Stimulated activated CD4-positive, alpha-beta T cell treated with anti-CD3 and anti-CD28 coated beads, Interleukin-4, amount 100 ng/mL, for 1 hour (primary cell): ENCODE measurements at regions not wholly inside any gene's neighbourhood (a gene's known extent, or its start where the extent isn't known, plus 50 kb on each side); places are given as distances from the start of the nearest gene placed in this dataset.

ENCODE experiments used
- DNase-seq: peaks from one replicate; pipeline ENCODE4 v3.0.0-alpha.2; 2020

GRCh38 chr4:178633263-178633662, 1191.0 kb upstream of the AGA start:
- DNase-seq = no peak

DNA sequence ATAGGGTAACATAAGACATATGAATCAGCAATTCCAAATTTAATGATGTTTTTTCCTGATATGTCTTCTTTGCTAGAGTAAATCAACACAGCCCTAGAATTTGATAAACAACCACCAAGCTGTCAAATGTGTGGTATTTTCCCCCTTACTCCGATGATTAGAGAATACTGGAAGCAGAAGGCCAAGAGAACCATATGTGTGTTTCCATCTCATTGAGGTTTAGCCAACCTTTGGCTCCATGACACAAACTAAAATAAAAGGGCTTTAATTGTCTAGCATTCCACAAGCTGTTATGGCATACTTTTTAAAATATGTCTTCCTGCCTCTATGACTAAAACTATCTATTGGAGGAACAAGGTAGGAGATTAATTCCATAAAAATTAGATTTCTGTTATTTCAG, 1222.4 kb upstream of the AGA start:
- no peak for DNase-seq

- DNase-seq = no peak
Measured at GRCh38 chr4:178665916-178666315, 1223.7 kb upstream of the AGA start.

GRCh38 chr4:178671766-178672165, 1229.5 kb upstream of the AGA start:
- DNase-seq = no peak

GRCh38 chr4:178672512-178672911, 1230.3 kb upstream of the AGA start:
- DNase-seq = no peak

DNA sequence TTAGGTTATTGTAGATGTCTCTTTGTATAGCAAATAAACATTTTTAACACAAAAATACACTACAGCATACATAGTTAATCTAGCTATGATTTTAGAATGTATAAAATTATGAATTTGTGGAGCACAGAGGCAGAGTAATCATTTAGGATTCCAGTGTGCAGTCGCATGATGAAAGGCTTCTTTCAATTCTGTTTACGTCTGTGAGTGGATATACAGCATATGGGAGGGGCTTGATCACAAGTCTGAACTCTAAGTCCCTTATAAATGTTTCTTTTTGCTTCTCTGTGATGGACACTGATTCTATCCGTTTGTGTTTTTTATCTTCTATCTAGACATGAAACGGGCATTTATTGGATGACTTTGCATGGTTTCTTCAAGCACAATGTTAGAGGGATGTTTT, 1239.6 kb upstream of the AGA start:
- no peak for DNase-seq

GRCh38 chr4:178689926-178690325, 1247.7 kb upstream of the AGA start:
- no peak for DNase-seq

- DNase-seq = no peak
Measured at GRCh38 chr4:178693816-178694215, 1251.6 kb upstream of the AGA start.

DNA sequence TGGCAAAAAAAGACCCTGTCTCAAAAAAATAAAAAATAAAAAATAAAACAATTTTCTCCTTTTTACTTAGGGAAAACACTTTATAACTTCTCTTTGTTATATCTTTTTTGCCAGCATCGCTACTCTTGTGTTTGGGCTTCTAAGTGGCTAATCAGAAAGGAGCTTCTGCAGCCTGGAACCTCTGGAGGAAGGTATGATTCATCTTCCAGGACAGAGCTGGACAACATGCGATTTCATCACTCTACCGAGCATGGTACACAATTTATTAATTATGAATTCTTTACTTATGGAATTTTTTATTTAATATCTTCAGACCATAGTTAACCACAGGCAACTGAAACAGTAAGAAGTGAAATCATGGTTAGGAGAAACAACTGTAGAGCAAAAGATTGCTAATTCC, 1254.3 kb upstream of the AGA start:
- DNase-seq = no peak

GRCh38 chr4:178712486-178712885, 1270.2 kb upstream of the AGA start:
- no peak for DNase-seq

GRCh38 chr4:178738026-178738425, 1295.8 kb upstream of the AGA start:
- no peak for DNase-seq

- DNase-seq = no peak
Measured at GRCh38 chr4:178745203-178745602, 1303.0 kb upstream of the AGA start.

DNA sequence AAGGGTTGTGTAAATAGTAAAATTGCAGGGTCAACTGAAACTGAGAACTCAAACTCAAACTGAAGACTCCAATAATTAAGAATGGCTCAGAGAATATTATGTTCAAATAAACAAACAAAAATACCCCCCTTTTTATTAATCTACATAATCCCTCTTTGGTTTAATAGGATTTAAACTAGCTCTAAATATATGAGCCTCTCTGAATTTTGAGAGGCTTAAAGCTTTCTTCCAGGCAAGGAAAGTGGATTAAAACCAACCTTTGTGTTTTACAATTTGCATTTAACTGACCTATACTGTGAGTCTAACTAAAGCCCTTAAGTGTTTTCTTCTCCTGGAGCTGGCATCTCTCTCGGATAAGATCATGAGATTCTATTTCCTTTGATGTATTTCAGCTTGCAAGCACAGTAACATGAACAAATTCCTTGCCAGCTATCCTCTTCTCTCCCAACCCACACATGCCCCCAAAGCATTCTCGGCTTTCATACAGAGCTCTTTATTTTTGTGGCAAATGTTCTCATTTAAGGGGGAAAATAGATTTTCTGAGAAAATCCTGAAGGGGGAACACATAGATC, 1310.8 kb upstream of the AGA start:
- DNase-seq = no peak

- no peak for DNase-seq
Measured at GRCh38 chr4:178778496-178778895, 1336.3 kb upstream of the AGA start.

- DNase-seq = no peak
Measured at GRCh38 chr4:178781779-178782178, 1339.5 kb upstream of the AGA start.

DNA sequence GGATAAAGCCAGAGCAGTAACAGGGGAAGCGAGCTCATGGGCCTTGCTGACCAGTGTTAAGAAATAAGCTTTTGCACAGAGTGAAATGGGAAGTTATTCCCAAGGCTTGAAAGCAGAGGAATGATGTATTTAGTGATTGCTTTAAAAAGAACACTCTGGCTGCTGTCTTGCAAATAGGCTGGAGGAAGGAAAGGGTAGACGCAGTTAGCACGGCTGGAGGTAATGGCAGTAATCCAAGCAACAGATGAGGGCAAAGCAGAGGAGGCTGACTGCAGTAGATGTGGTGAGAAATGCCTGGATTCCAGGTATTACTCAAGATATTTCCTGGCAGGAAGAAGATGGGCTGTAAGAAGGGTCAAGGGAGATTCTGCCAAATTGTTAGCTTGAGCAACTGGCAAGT, 1342.3 kb upstream of the AGA start:
- no peak for DNase-seq

- no peak for DNase-seq
Measured at GRCh38 chr4:178789279-178789678, 1347.0 kb upstream of the AGA start.

DNA sequence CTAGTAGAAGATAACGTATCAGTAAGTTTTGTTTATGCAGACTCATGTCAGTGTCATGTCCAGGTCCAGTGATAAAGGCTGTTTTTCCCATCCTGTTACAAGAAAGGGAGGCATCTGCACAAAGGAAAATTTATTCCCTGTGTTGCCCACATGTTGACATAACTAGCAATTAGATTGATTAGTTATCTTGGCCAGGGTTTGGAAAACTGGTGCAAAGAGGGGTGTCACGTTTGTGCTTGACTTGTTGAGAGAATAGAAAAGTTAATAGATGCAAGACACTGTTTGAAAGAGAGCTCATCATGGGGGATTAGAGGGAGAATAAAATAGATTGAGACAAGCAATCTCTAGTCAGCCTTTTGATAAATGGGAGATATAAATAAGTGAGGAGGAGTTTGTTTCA, 1357.0 kb upstream of the AGA start:
- DNase-seq = no peak

DNA sequence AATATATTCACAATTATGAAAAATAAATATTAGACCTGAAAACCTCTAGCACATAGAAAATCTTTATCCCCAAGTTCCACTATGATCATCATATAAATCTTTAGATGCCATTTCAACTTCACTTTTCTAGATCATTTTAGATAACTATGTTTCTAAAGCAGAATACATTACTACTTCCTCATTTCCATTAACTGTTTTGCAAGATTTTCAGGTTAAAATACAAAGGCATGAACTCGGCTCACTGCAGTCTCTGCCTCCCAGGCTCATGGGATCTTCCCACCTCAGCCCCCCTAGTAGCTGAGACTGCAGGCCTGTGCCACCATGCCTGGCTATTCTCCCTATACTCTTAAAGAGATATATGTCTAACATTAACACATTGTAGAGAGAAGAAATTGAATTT, 1365.9 kb upstream of the AGA start:
- no peak for DNase-seq

DNA sequence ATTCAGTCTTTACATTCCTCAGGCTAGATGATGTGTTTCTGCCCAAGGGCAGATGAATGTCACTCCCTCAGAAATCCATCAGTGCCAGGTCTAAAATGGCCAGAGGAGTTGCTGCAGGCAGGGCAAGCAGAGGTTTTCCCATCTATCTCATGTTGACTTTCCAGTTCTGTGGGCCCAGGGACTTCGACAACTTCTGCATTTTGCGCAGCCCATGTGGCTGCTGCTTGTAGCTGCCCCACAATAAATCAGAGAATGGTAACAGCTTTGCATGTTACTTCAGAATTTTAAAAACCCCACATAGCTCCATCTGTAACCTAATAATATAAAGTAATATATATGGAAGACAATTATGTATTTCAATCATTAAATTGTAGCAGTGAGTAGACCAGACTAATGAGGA, 1367.7 kb upstream of the AGA start:
- DNase-seq = no peak

- DNase-seq = no peak
Measured at GRCh38 chr4:178811356-178811755, 1369.1 kb upstream of the AGA start.

- DNase-seq = no peak
Measured at GRCh38 chr4:178812866-178813265, 1370.6 kb upstream of the AGA start.

- DNase-seq = no peak
Measured at GRCh38 chr4:178814908-178815307, 1372.7 kb upstream of the AGA start.

- no peak for DNase-seq
Measured at GRCh38 chr4:178823673-178824295, 1381.5 kb upstream of the AGA start.

- no peak for DNase-seq
Measured at GRCh38 chr4:178836865-178837264, 1394.6 kb upstream of the AGA start.
